Activated CD4-positive, alpha-beta T cell treated with anti-CD3 and anti-CD28 coated beads, Interleukin-2, amount 10 ng/mL, durations not matched to agents 7 days and 5 days (primary cell): ENCODE measurements at regions not wholly inside any gene's neighbourhood (a gene's known extent, or its start where the extent isn't known, plus 50 kb on each side); places are given as distances from the start of the nearest gene placed in this dataset.

Source experiments
- CTCF ChIA-PET: fragments of 350-600 bp; sonication (Branson Sonifier 250); formaldehyde crosslinking; loops from one replicate; lab custom pipeline; 2021; ENCODE audit warnings: antibody characterized with exemption; lab: Charles Lee
- POLR2A ChIA-PET: fragments of 350-600 bp; sonication (Branson Sonifier 250); formaldehyde crosslinking; loops from one replicate; lab custom pipeline; 2021; ENCODE audit warnings: antibody characterized with exemption; lab: Charles Lee
- DNase-seq: peaks from one replicate; pipeline ENCODE4 v3.0.0-alpha.2; 2020
- H3K27ac Mint-ChIP-seq: one replicate; pipeline ENCODE4 v1.8.0; 2021; ENCODE audit warnings: mild to moderate bottlenecking, moderate library complexity, mixed read lengths
- H3K27me3 Mint-ChIP-seq: one replicate; pipeline ENCODE4 v1.8.0; 2021; ENCODE audit warnings: mixed read lengths
- H3K36me3 Mint-ChIP-seq: one replicate; pipeline ENCODE4 v1.8.0; 2021; ENCODE audit warnings: low read depth, mixed read lengths
- H3K4me1 Mint-ChIP-seq: one replicate; pipeline ENCODE4 v1.8.0; 2021; ENCODE audit warnings: mixed read lengths
- H3K4me3 Mint-ChIP-seq: one replicate; pipeline ENCODE4 v1.8.0; 2021; ENCODE audit warnings: mild to moderate bottlenecking, moderate library complexity, mixed read lengths
- H3K9me3 Mint-ChIP-seq: one replicate; pipeline ENCODE4 v1.8.0; 2021; ENCODE audit warnings: mixed read lengths

- peak overlapping the region; percentile 11 for H3K27ac Mint-ChIP-seq
- H3K9me3 Mint-ChIP-seq, result peaks cover 6% of the 10 kb centered on the region
- ChIA-PET POLR2A (no interaction called here), CTCF (interaction anchor here (1.5 to 4.1 kb wide), 3 partner anchors 12 to 85 kb away, joined by 4 to 16 read pairs (median 6); no protein-coding TSS in a partner anchor)
- DNase-seq, result no peak
- H3K4me1 Mint-ChIP-seq, result peaks cover 22% of the 10 kb centered on the region
- H3K36me3 Mint-ChIP-seq, result peaks cover 11% of the 10 kb centered on the region
- H3K27me3 Mint-ChIP-seq, result no peaks in the 10 kb centered on the region
- H3K4me3 Mint-ChIP-seq, result no peak overlapping the region
These were observed 69.2 kb upstream of the WIPF1 start for GRCh38 chr2:174666845-174667244.

- ChIA-PET POLR2A (no interaction called here), CTCF (interaction anchor here (4.1 kb wide), 1 partner anchor 12 kb away, joined by 16 read pairs; no protein-coding TSS in a partner anchor)
- H3K4me1 Mint-ChIP-seq, result peaks cover 22% of the 10 kb centered on the region
These were observed 68.7 kb upstream of the WIPF1 start for GRCh38 chr2:174666312-174666711.

GRCh38 chr2:174664084-174664759 lies 66.6 kb upstream of the WIPF1 start:
- Mint-ChIP-seq H3K36me3 (peaks cover 6% of the 10 kb centered on the region), H3K27ac (no peak overlapping the region), H3K4me1 (peaks cover 30% of the 10 kb centered on the region), H3K4me3 (no peak overlapping the region), H3K27me3 (no peaks in the 10 kb centered on the region), H3K9me3 (no peaks in the 10 kb centered on the region)
- POLR2A ChIA-PET, result no interaction called here
- CTCF ChIA-PET, result interaction anchor here (1.1 to 1.5 kb wide), 2 partner anchors 13 to 289 kb away, joined by 3 to 4 read pairs; no protein-coding TSS in a partner anchor
- no peak for DNase-seq

More at GRCh38 chr2:174666312-174666711, 68.7 kb upstream of the WIPF1 start:
- H3K27ac Mint-ChIP-seq, result no peak overlapping the region
- no peak overlapping the region for H3K4me3 Mint-ChIP-seq
- H3K27me3 Mint-ChIP-seq, result no peaks in the 10 kb centered on the region
- peaks cover 2% of the 10 kb centered on the region for H3K9me3 Mint-ChIP-seq
- peaks cover 9% of the 10 kb centered on the region for H3K36me3 Mint-ChIP-seq
- no peak for DNase-seq

GRCh38 chr2:174663550-174663949 lies 65.9 kb upstream of the WIPF1 start:
- POLR2A ChIA-PET, result no interaction called here
- Mint-ChIP-seq H3K4me3 (no peak overlapping the region), H3K4me1 (peaks cover 35% of the 10 kb centered on the region), H3K27me3 (no peaks in the 10 kb centered on the region), H3K36me3 (peaks cover 7% of the 10 kb centered on the region), H3K9me3 (no peaks in the 10 kb centered on the region), H3K27ac (no peak overlapping the region)
- no peak for DNase-seq
- CTCF ChIA-PET, result interaction anchor here (1.1 to 1.5 kb wide), 2 partner anchors 12 to 290 kb away, joined by 3 to 4 read pairs; no protein-coding TSS in a partner anchor

GRCh38 chr2:174662859-174663258 lies 65.3 kb upstream of the WIPF1 start:
- POLR2A ChIA-PET, result no interaction called here
- Mint-ChIP-seq H3K4me3 (no peak overlapping the region), H3K4me1 (peaks cover 32% of the 10 kb centered on the region), H3K27ac (no peak overlapping the region), H3K9me3 (no peaks in the 10 kb centered on the region), H3K36me3 (peaks cover 7% of the 10 kb centered on the region), H3K27me3 (no peaks in the 10 kb centered on the region)
- CTCF ChIA-PET, result interaction anchor here (1.1 to 1.5 kb wide), 2 partner anchors 11 to 290 kb away, joined by 3 to 4 read pairs; no protein-coding TSS in a partner anchor
- DNase-seq, result no peak

GRCh38 chr2:174662459-174662858 lies 64.9 kb upstream of the WIPF1 start:
- no peak overlapping the region for H3K27ac Mint-ChIP-seq
- CTCF ChIA-PET, result no interaction called here
- POLR2A ChIA-PET, result no interaction called here

GRCh38 chr2:174660984-174661675 lies 63.5 kb upstream of the WIPF1 start:
- Mint-ChIP-seq H3K27me3 (no peaks in the 10 kb centered on the region), H3K27ac (no peak overlapping the region), H3K4me1 (peaks cover 19% of the 10 kb centered on the region), H3K9me3 (peaks cover 4% of the 10 kb centered on the region), H3K36me3 (peaks cover 19% of the 10 kb centered on the region), H3K4me3 (no peak overlapping the region)
- POLR2A ChIA-PET, result no interaction called here
- DNase-seq, result no peak
- CTCF ChIA-PET, result interaction anchor here (0.9 to 1.5 kb wide), 2 partner anchors 10 to 29 kb away, joined by 3 to 5 read pairs; no protein-coding TSS in a partner anchor

More at GRCh38 chr2:174662459-174662858, 64.9 kb upstream of the WIPF1 start:
- Mint-ChIP-seq H3K36me3 (peaks cover 7% of the 10 kb centered on the region), H3K9me3 (no peaks in the 10 kb centered on the region), H3K27me3 (no peaks in the 10 kb centered on the region), H3K4me1 (peaks cover 28% of the 10 kb centered on the region), H3K4me3 (no peak overlapping the region)
- no peak for DNase-seq

- Mint-ChIP-seq H3K27me3 (no peaks in the 10 kb centered on the region), H3K36me3 (peaks cover 34% of the 10 kb centered on the region), H3K27ac (peak overlapping the region; percentile 37), H3K4me1 (peaks cover 19% of the 10 kb centered on the region), H3K9me3 (peaks cover 17% of the 10 kb centered on the region), H3K4me3 (no peak overlapping the region)
- ChIA-PET CTCF (no interaction called here), POLR2A (no interaction called here)
- no peak for DNase-seq
These were observed 61.7 kb upstream of the WIPF1 start for GRCh38 chr2:174659069-174659900.

GRCh38 chr2:174656676-174657176 lies 59.1 kb upstream of the WIPF1 start:
- Mint-ChIP-seq H3K27me3 (no peaks in the 10 kb centered on the region), H3K9me3 (peaks cover 20% of the 10 kb centered on the region), H3K4me3 (no peak overlapping the region), H3K36me3 (peaks cover 40% of the 10 kb centered on the region), H3K27ac (no peak overlapping the region), H3K4me1 (peaks cover 19% of the 10 kb centered on the region)
- ChIA-PET POLR2A (no interaction called here), CTCF (interaction anchor here (0.7 to 1.3 kb wide), 5 partner anchors 13 to 31 kb away, joined by 3 to 5 read pairs (median 3); no protein-coding TSS in a partner anchor)
- no peak for DNase-seq

- Mint-ChIP-seq H3K36me3 (peaks cover 36% of the 10 kb centered on the region), H3K27me3 (no peaks in the 10 kb centered on the region), H3K27ac (no peak overlapping the region), H3K4me1 (peaks cover 19% of the 10 kb centered on the region), H3K4me3 (no peak overlapping the region), H3K9me3 (peaks cover 20% of the 10 kb centered on the region)
- no peak for DNase-seq
- ChIA-PET CTCF (interaction anchor here (1.3 kb wide), 1 partner anchor 32 kb away, joined by 5 read pairs; no protein-coding TSS in a partner anchor), POLR2A (no interaction called here)
These were observed 58.4 kb upstream of the WIPF1 start for GRCh38 chr2:174656035-174656434.

GRCh38 chr2:174654419-174654941 lies 56.9 kb upstream of the WIPF1 start:
- CTCF ChIA-PET, result no interaction called here
- H3K27ac Mint-ChIP-seq, result no peak overlapping the region
- no peaks in the 10 kb centered on the region for H3K27me3 Mint-ChIP-seq

GRCh38 chr2:174648896-174649295 lies 51.3 kb upstream of the WIPF1 start:
- Mint-ChIP-seq H3K4me3 (no peak overlapping the region), H3K27me3 (no peaks in the 10 kb centered on the region), H3K9me3 (peaks cover 20% of the 10 kb centered on the region), H3K27ac (no peak overlapping the region), H3K36me3 (peaks cover 34% of the 10 kb centered on the region), H3K4me1 (peaks cover 15% of the 10 kb centered on the region)
- ChIA-PET POLR2A (no interaction called here), CTCF (no interaction called here)
- DNase-seq, result no peak

More at GRCh38 chr2:174654419-174654941, 56.9 kb upstream of the WIPF1 start:
- Mint-ChIP-seq H3K4me3 (no peak overlapping the region), H3K36me3 (peaks cover 43% of the 10 kb centered on the region), H3K4me1 (peaks cover 18% of the 10 kb centered on the region), H3K9me3 (peaks cover 24% of the 10 kb centered on the region)
- POLR2A ChIA-PET, result no interaction called here
- no peak for DNase-seq
